D341Med (cell line): ENCODE measurements at regions not wholly inside any gene's neighbourhood (a gene's known extent, or its start where the extent isn't known, plus 50 kb on each side); places are given as distances from the start of the nearest gene placed in this dataset.

Experiments
- DNase-seq: peaks from one replicate; pipeline ENCODE4 v3.0.0; 2012; ENCODE audit warnings: low spot score

GRCh38 chr16:65668064-65668595 is 546.3 kb upstream of the CDH11 start:
- no peak for DNase-seq

GRCh38 chr16:65667011-65667578 is 545.2 kb upstream of the CDH11 start:
- no peak for DNase-seq

GRCh38 chr16:65666132-65666941 is 544.5 kb upstream of the CDH11 start:
- no peak for DNase-seq

GRCh38 chr16:65665586-65665985 is 543.7 kb upstream of the CDH11 start:
- no peak for DNase-seq

- no peak for DNase-seq
Measured at GRCh38 chr16:65663774-65664173, 541.9 kb upstream of the CDH11 start.

- no peak for DNase-seq
Measured at GRCh38 chr16:65662256-65662655, 540.4 kb upstream of the CDH11 start.

GRCh38 chr16:65661558-65661957 is 539.7 kb upstream of the CDH11 start:
- no peak for DNase-seq

- no peak for DNase-seq
Measured at GRCh38 chr16:65660390-65660789, 538.5 kb upstream of the CDH11 start.

- no peak for DNase-seq
Measured at GRCh38 chr16:65659758-65660157, 537.9 kb upstream of the CDH11 start.

GRCh38 chr16:65658787-65659220 is 536.9 kb upstream of the CDH11 start:
- no peak for DNase-seq

- no peak for DNase-seq
Measured at GRCh38 chr16:65658349-65658748, 536.5 kb upstream of the CDH11 start.

- no peak for DNase-seq
Measured at GRCh38 chr16:65657556-65657955, 535.7 kb upstream of the CDH11 start.

GRCh38 chr16:65657071-65657494 is 535.2 kb upstream of the CDH11 start:
- no peak for DNase-seq

GRCh38 chr16:65655802-65656201 is 533.9 kb upstream of the CDH11 start:
- DNase-seq = no peak

GRCh38 chr16:65648101-65648500 is 526.2 kb upstream of the CDH11 start:
- no peak for DNase-seq

GRCh38 chr16:65644821-65645220 is 523.0 kb upstream of the CDH11 start:
- no peak for DNase-seq

- DNase-seq = no peak
Measured at GRCh38 chr16:65641762-65642289, 520.0 kb upstream of the CDH11 start.

- DNase-seq = no peak
Measured at GRCh38 chr16:65641049-65641761, 519.3 kb upstream of the CDH11 start.

GRCh38 chr16:65634833-65635232 is 513.0 kb upstream of the CDH11 start:
- DNase-seq = no peak

GRCh38 chr16:65634291-65634690 is 512.4 kb upstream of the CDH11 start:
- no peak for DNase-seq

GRCh38 chr16:65624666-65625065 is 502.8 kb upstream of the CDH11 start:
- no peak for DNase-seq

GRCh38 chr16:65624229-65624628 is 502.4 kb upstream of the CDH11 start:
- DNase-seq = no peak

- DNase-seq = no peak
Measured at GRCh38 chr16:65622871-65623270, 501.0 kb upstream of the CDH11 start.
